Lung (tissue), 11 donors: ENCODE measurements at regions not wholly inside any gene's neighbourhood (a gene's known extent, or its start where the extent isn't known, plus 50 kb on each side); places are given as distances from the start of the nearest gene placed in this dataset.

Source experiments
- ATAC-seq: fragments of 200-7000 bp; cut with Tn5 transposase; one replicate; pipeline ENCODE4 v1.9.1; 2020; ENCODE audit warnings: moderate number of reproducible peaks; ENCODE audit not compliant: insufficient read depth, low FRiP score
- DNase-seq, 3 donors: peaks; one replicate each; pipeline ENCODE4 v3.0.0-alpha.2; 2013 to 2017
- H3K27ac ChIP-seq, 2 donors: one replicate each; pipeline ENCODE4 v1.5.1; 2013; ENCODE audit warnings: mild to moderate bottlenecking in 2 of 2, moderate library complexity in 2 of 2, control low read depth in 1 of 2, inconsistent platforms in 1 of 2, low read depth in 1 of 2, low read length in 1 of 2
- H3K27me3 ChIP-seq, 3 donors: one replicate each; pipeline ENCODE4 v1.5.1; 2013; ENCODE audit warnings: low read length in 2 of 3; ENCODE audit not compliant: control insufficient read depth in 3 of 3, insufficient read depth in 3 of 3
- H3K36me3 ChIP-seq, 4 donors: one replicate each; pipeline ENCODE4 v1.5.1; 2013; ENCODE audit warnings: low read length in 4 of 4, mild to moderate bottlenecking in 1 of 4, moderate library complexity in 1 of 4; ENCODE audit not compliant: control insufficient read depth in 4 of 4, insufficient read depth in 4 of 4
- H3K4me1 ChIP-seq, 5 donors: one replicate each; pipeline ENCODE4 v1.5.1; 2013; ENCODE audit warnings: low read length in 5 of 5, mild to moderate bottlenecking in 2 of 5, moderate library complexity in 1 of 5; ENCODE audit not compliant: control insufficient read depth in 5 of 5, insufficient read depth in 5 of 5
- H3K4me3 ChIP-seq: one replicate; pipeline ENCODE4 v1.5.1; 2013; ENCODE audit warnings: mild to moderate bottlenecking, control low read depth, moderate library complexity
- H3K9ac ChIP-seq, 2 donors: one replicate each; pipeline ENCODE4 v1.5.1; 2013; ENCODE audit warnings: low read length in 2 of 2, control low read depth in 1 of 2; ENCODE audit not compliant: insufficient read depth in 1 of 2
- H3K9me3 ChIP-seq, 4 donors: one replicate each; pipeline ENCODE4 v1.5.1; 2013; ENCODE audit warnings: low read length in 3 of 4, mild to moderate bottlenecking in 1 of 4, moderate library complexity in 1 of 4; ENCODE audit not compliant: control insufficient read depth in 4 of 4, insufficient read depth in 3 of 4
- CTCF ChIP-seq: IDR thresholded peaks from 2 replicates; pipeline ENCODE4 v1.5.1; 2012; ENCODE audit warnings: mild to moderate bottlenecking; ENCODE audit errors: control extremely low read depth, extremely low read depth
- WGBS, 2 donors: extraction: QIAGEN DNeasy Blood & Tissue Kit; methylation state at CpG; one replicate each; pipeline ENCODE4 v1.1.7; 2013; 5-methylcytosine and 5-hydroxymethylcytosine counted together
- donor health status: control.
- donor health status: control.
- donor health status: Bipolar disorder and iron deficiency.
- donor health status: healthy.
- donor health status: DM: yes; HTN: yes; CAD: no.

- Histone ChIP-seq H3K36me3 (no peaks in the 10 kb centered on the region), H3K27me3 (peaks cover 0 to 5% (median 0%) of the 10 kb centered on the region in 3 donors), H3K4me1 (no peaks in the 10 kb centered on the region), H3K27ac (no peak overlapping the region), H3K9me3 (peaks cover 0 to 28% (median 0%) of the 10 kb centered on the region in 4 donors), H3K9ac (no peak overlapping the region), H3K4me3 (no peak overlapping the region)
- DNase-seq, result no peak
- 67 to 83% methylated on average over 10 to 11 of the region's 11 CpGs for WGBS, 2 donors
- TF ChIP-seq CTCF, result no peak
- no peak for ATAC-seq
Measured at GRCh38 chrX:39550795-39551361, 546.9 kb downstream of the BCOR start.

DNA sequence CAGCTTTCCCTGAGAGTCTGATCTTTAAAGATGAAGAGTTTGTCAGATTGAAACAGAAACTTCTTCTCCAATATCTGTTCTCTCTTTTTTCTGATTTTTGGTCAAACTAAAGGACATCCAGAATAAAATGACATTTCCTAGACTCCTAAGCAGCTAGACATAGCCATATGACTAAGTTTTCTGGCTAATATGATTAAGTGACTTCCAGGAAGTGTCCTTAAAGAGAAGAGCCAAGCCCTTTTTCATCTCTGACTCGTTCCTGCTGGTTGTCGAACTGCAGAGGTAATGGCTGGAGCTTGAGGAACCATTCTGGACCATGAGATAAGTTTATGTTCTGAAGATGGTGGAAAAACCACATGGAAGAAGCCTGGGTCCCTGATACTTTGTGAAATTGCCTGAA is 546.0 kb downstream of the BCOR start:
- DNase-seq, result no peak
- Histone ChIP-seq H3K27me3 (peaks cover 0 to 5% (median 0%) of the 10 kb centered on the region in 3 donors), H3K4me3 (no peak overlapping the region), H3K9ac (no peak overlapping the region), H3K36me3 (no peaks in the 10 kb centered on the region), H3K27ac (no peak overlapping the region), H3K9me3 (peaks cover 0 to 28% (median 0%) of the 10 kb centered on the region in 4 donors), H3K4me1 (no peaks in the 10 kb centered on the region)
- ATAC-seq, result no peak
- 57 to 75% methylated on average over 2 of the region's 2 CpGs for WGBS, 2 donors
- TF ChIP-seq CTCF, result no peak

DNA sequence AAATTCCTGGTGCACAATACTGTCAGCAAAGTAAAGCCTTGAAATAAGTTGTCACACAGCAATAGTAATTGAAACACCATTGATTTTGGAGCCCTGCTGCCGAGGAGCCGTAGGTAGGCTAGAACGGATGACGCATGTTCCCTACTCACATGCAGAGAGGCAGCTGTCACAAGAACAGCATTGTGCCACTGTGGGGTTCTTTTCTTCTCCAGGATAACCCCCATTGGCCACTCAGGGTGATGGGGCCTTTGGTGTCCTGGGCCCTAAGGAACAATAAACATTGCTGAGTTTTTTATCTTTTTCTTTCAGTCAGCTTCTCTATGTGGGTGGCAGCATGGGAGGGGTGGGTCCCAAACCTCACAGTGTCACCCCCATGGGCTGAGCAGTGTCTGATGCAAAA is 542.3 kb downstream of the BCOR start:
- no peak for ATAC-seq
- no peak for TF ChIP-seq CTCF

DNA sequence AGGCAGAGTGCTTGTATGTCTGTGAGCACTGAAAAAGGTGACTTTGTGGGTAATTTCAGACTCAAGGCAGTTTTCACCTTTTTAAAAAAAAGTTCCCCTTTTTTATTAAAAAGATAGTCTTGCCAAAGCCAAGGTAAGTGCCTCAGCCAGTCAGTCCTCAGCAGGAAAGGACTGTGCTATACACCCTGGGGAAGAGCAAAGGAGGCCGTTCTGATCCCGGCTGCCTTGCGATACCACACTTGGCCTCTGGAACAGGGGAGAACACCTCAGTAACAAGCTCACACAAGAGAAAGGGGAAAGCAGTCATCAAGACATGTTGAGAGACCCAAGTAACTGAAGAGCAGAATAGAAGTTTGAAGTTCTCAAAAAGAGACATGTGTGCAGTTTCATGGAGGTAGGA is 541.7 kb downstream of the BCOR start:
- TF ChIP-seq CTCF, result no peak
- peaks cover 0 to 16% (median 0%) of the 10 kb centered on the region in 4 donors for H3K9me3 ChIP-seq
- WGBS, 2 donors, result 95 to 96% methylated on average over 3 of the region's 3 CpGs
- no peak overlapping the region for H3K9ac ChIP-seq
- H3K36me3 ChIP-seq, result no peaks in the 10 kb centered on the region
- no peak for ATAC-seq
- peaks cover 0 to 14% (median 8%) of the 10 kb centered on the region in 3 donors for H3K27me3 ChIP-seq
- H3K27ac ChIP-seq, result no peak overlapping the region
- H3K4me3 ChIP-seq, result no peak overlapping the region
- H3K4me1 ChIP-seq, result no peaks in the 10 kb centered on the region
- DNase-seq, result no peak

More for the DNA sequence above, 542.3 kb downstream of the BCOR start:
- no peak for DNase-seq
- Histone ChIP-seq H3K4me3 (no peak overlapping the region), H3K27me3 (peaks cover 0 to 12% (median 8%) of the 10 kb centered on the region in 3 donors), H3K9me3 (peaks cover 0 to 22% (median 0%) of the 10 kb centered on the region in 4 donors), H3K4me1 (no peaks in the 10 kb centered on the region), H3K9ac (no peak overlapping the region), H3K27ac (no peak overlapping the region), H3K36me3 (no peaks in the 10 kb centered on the region)
- WGBS, 2 donors, result 95 to 98% methylated on average over 4 of the region's 4 CpGs
